ENCODE measurements at regions not wholly inside any gene's neighbourhood (a gene's known extent, or its start where the extent isn't known, plus 50 kb on each side); places are given as distances from the start of the nearest gene placed in this dataset.

GRCh38 chr10:64773357-64773756 lies 1252.2 kb downstream of the REEP3 start:
- TF ChIP-seq CTCF (IDR thresholded peaks at IDR 0.05) (no peak), POLR2A (IDR thresholded peaks at IDR 0.05) (no peak)

All from body of pancreas (tissue), 4 donors.